Stomach (tissue), 8 donors: ENCODE measurements at regions not wholly inside any gene's neighbourhood (a gene's known extent, or its start where the extent isn't known, plus 50 kb on each side); places are given as distances from the start of the nearest gene placed in this dataset.

ENCODE experiments used
- DNase-seq, 2 donors: peaks; one replicate each; pipeline versions ENCODE4 v3.0.0 to v3.0.0-alpha.2; 2013 to 2019
- H3K27ac ChIP-seq, 5 donors: fragments of 200-600 bp in 4 of 5; sonication (generic) in 4 of 5; one replicate each; pipeline ENCODE4 v1.5.1; 2013 to 2019; ENCODE audit warnings: mild to moderate bottlenecking in 1 of 5, moderate library complexity in 1 of 5
- H3K27me3 ChIP-seq, 3 donors: fragments of 200-600 bp; sonication (generic); one replicate each; pipeline ENCODE4 v1.5.1; 2017 to 2019; ENCODE audit warnings: mixed run types in 1 of 3
- H3K36me3 ChIP-seq, 4 donors: fragments of 200-600 bp; sonication (generic); 1 replicate in 3 of 4; 2 replicates in 1 of 4; pipeline ENCODE4 v1.5.1; 2016 to 2019
- H3K4me1 ChIP-seq, 4 donors: fragments of 200-600 bp; sonication (generic); one replicate each; pipeline ENCODE4 v1.5.1; 2016 to 2019
- H3K4me3 ChIP-seq, 4 donors: fragments of 200-600 bp; sonication (generic) in 3 of 4; one replicate each; pipeline ENCODE4 v1.5.1; 2016 to 2019; ENCODE audit warnings: mild to moderate bottlenecking in 1 of 4
- H3K9me3 ChIP-seq, 4 donors: fragments of 200-600 bp; sonication (generic); one replicate each; pipeline ENCODE4 v1.5.1; 2016 to 2019
- CTCF ChIP-seq, 7 experiments: fragments of 450-650 bp in 4 of 7; fragments of 200-600 bp in 3 of 7; sonication (generic) in 3 of 7; IDR thresholded peaks; one replicate each; pipeline ENCODE4 v1.5.1; 2016 to 2019; ENCODE audit warnings: antibody characterized with exemption in 7 of 7, control low read depth in 2 of 7, mild to moderate bottlenecking in 1 of 7
- EP300 ChIP-seq: sonication (generic); formaldehyde crosslinking; IDR thresholded peaks from one replicate; pipeline ENCODE4 v1.6.1; 2017; ENCODE audit warnings: antibody characterized with exemption
- POLR2A ChIP-seq, 4 donors: fragments of 450-650 bp; IDR thresholded peaks; one replicate each; pipeline ENCODE4 v1.6.1; 2016; ENCODE audit warnings: antibody characterized with exemption in 4 of 4, control low read depth in 2 of 4, mild to moderate bottlenecking in 1 of 4, moderate library complexity in 1 of 4
- POLR2AphosphoS5 ChIP-seq, 3 donors: sonication (generic); formaldehyde crosslinking; IDR thresholded peaks; one replicate each; pipeline ENCODE4 v1.6.1; 2016; ENCODE audit warnings: antibody characterized with exemption in 3 of 3
- WGBS, 5 donors: extraction: QIAGEN DNeasy Blood & Tissue Kit in 3 of 5; methylation state at CpG; one replicate each; pipeline versions ENCODE4 v1.1.5 to v1.1.7; 2013 to 2018; 5-methylcytosine and 5-hydroxymethylcytosine counted together
- intact Hi-C: fragments of 100-400 bp; cut with DNase I; formaldehyde crosslinking; loops from one replicate; pipeline ENCODE4 v1.15.1; 2023; ENCODE audit warnings: low total_unique reads
- donor health status: healthy with polysubstance abuse.
- donor health status: Bipolar disorder and iron deficiency.
- donor health status: healthy.

GRCh38 chr1:8176279-8176678, 141.6 kb upstream of the SLC45A1 start:
- H3K9me3 ChIP-seq, result peaks cover 0 to 16% (median 13%) of the 10 kb centered on the region in 4 donors
- no peak for DNase-seq
- no peaks in the 10 kb centered on the region for H3K36me3 ChIP-seq
- 84 to 89% (median 85%) methylated on average over 3 of the region's 3 CpGs for WGBS, 5 donors
- H3K27me3 ChIP-seq, result no peaks in the 10 kb centered on the region
- no peak overlapping the region for H3K4me3 ChIP-seq
- intact Hi-C loops, result no loop called here
- peaks cover 0 to 24% (median 15%) of the 10 kb centered on the region in 4 donors for H3K4me1 ChIP-seq
- no peak overlapping the region for H3K27ac ChIP-seq
- TF ChIP-seq CTCF (IDR thresholded peaks at IDR 0.05) (no peak), POLR2A (IDR thresholded peaks at IDR 0.05) (no peak)

- intact Hi-C loops, result no loop called here
- Histone ChIP-seq H3K4me1 (peaks cover 8 to 31% (median 24%) of the 10 kb centered on the region in 4 donors), H3K27ac (peak overlapping the region; percentile 48 to 69 (median 65)), H3K4me3 (no peak overlapping the region), H3K9me3 (peaks cover 0 to 14% (median 12%) of the 10 kb centered on the region in 4 donors), H3K36me3 (no peaks in the 10 kb centered on the region), H3K27me3 (no peaks in the 10 kb centered on the region)
- WGBS, 5 donors, result 43 to 73% (median 49%) methylated on average over 5 of the region's 5 CpGs
- TF ChIP-seq POLR2AphosphoS5 (IDR thresholded peaks at IDR 0.05) (peak in 1 of 3 donors; percentile 18), EP300 (no peak), CTCF (IDR thresholded peaks at IDR 0.05) (no peak), POLR2A (IDR thresholded peaks at IDR 0.05) (no peak)
- DNase-seq, result peak; percentile 44 to 69
These were observed 143.1 kb upstream of the SLC45A1 start for GRCh38 chr1:8174807-8175206.

- WGBS, 5 donors, result 95 to 98% (median 98%) methylated on average over 14 of the region's 14 CpGs
- intact Hi-C loops, result no loop called here
- Histone ChIP-seq H3K9me3 (no peaks in the 10 kb centered on the region), H3K36me3 (no peaks in the 10 kb centered on the region), H3K4me1 (peaks cover 15 to 56% (median 43%) of the 10 kb centered on the region in 4 donors), H3K27me3 (no peaks in the 10 kb centered on the region), H3K4me3 (no peak overlapping the region), H3K27ac (no peak overlapping the region)
- DNase-seq, result no peak
- TF ChIP-seq EP300 (no peak), POLR2AphosphoS5 (IDR thresholded peaks at IDR 0.05) (no peak), CTCF (IDR thresholded peaks at IDR 0.05) (no peak), POLR2A (IDR thresholded peaks at IDR 0.05) (no peak)
These were observed 145.8 kb upstream of the ERRFI1 start for GRCh38 chr1:8171751-8172464.

- TF ChIP-seq POLR2A (IDR thresholded peaks at IDR 0.05), result no peak
- no peak for TF ChIP-seq EP300
- TF ChIP-seq CTCF (IDR thresholded peaks at IDR 0.05), result no peak
- TF ChIP-seq POLR2AphosphoS5 (IDR thresholded peaks at IDR 0.05), result no peak
These were observed 144.1 kb upstream of the ERRFI1 start for GRCh38 chr1:8170059-8170835.

More at GRCh38 chr1:8170059-8170835, 144.1 kb upstream of the ERRFI1 start:
- Histone ChIP-seq H3K4me1 (peaks cover 19 to 68% (median 52%) of the 10 kb centered on the region in 4 donors), H3K4me3 (no peak overlapping the region), H3K36me3 (no peaks in the 10 kb centered on the region), H3K27ac (peak overlapping the region; percentile 49 to 84 (median 76)), H3K9me3 (no peaks in the 10 kb centered on the region), H3K27me3 (no peaks in the 10 kb centered on the region)
- DNase-seq, result peak in 1 of 2 donors; percentile 53
- 62 to 68% (median 66%) methylated on average over 8 to 13 of the region's 13 CpGs for WGBS, 5 donors
- intact Hi-C loops, result no loop called here
